Omental fat pad (tissue), 3 donors: ENCODE measurements at regions not wholly inside any gene's neighbourhood (a gene's known extent, or its start where the extent isn't known, plus 50 kb on each side); places are given as distances from the start of the nearest gene placed in this dataset.

Source experiments
- ATAC-seq: fragments of 150-250 bp; one replicate; pipeline ENCODE4 v1.9.1; 2016; ENCODE audit warnings: mild to moderate bottlenecking, moderate library complexity; ENCODE audit not compliant: low FRiP score
- DNase-seq: peaks from one replicate; pipeline ENCODE4 v3.0.0-alpha.2; 2019; ENCODE audit warnings: low spot score
- CTCF ChIP-seq, 3 donors: fragments of 450-650 bp; IDR thresholded peaks; one replicate each; pipeline ENCODE4 v1.5.1; 2016 to 2017; ENCODE audit warnings: antibody characterized with exemption in 3 of 3, mild to moderate bottlenecking in 3 of 3, moderate library complexity in 2 of 3

GRCh38 chr4:138310498-138310897 lies 68.3 kb upstream of the SLC7A11 start:
- no peak for TF ChIP-seq CTCF (IDR thresholded peaks at IDR 0.05)
- peak; percentile 47 for ATAC-seq
- DNase-seq = no peak

- no peak for DNase-seq
- peak; percentile 74 for ATAC-seq
- TF ChIP-seq CTCF (IDR thresholded peaks at IDR 0.05) = no peak
Measured at GRCh38 chr4:138308356-138308755, 66.2 kb upstream of the SLC7A11 start.

- TF ChIP-seq CTCF (IDR thresholded peaks at IDR 0.05) = no peak
- DNase-seq (no peak), ATAC-seq (no peak)
Measured at GRCh38 chr4:138307319-138307718, 65.2 kb upstream of the SLC7A11 start.

- no peak for DNase-seq
- TF ChIP-seq CTCF (IDR thresholded peaks at IDR 0.05) = no peak
- no peak for ATAC-seq
Measured at GRCh38 chr4:138305050-138305449, 62.9 kb upstream of the SLC7A11 start.

GRCh38 chr4:138301536-138301935 lies 59.4 kb upstream of the SLC7A11 start:
- no peak for TF ChIP-seq CTCF (IDR thresholded peaks at IDR 0.05)
- no peak for ATAC-seq
- DNase-seq = no peak

GRCh38 chr4:138300616-138301015 lies 58.5 kb upstream of the SLC7A11 start:
- ATAC-seq = no peak
- no peak for DNase-seq
- TF ChIP-seq CTCF (IDR thresholded peaks at IDR 0.05) = no peak

GRCh38 chr4:138299881-138300280 lies 57.7 kb upstream of the SLC7A11 start:
- no peak for TF ChIP-seq CTCF (IDR thresholded peaks at IDR 0.05)
- DNase-seq (no peak), ATAC-seq (no peak)
